IPS-15b (cell line): ENCODE measurements at regions not wholly inside any gene's neighbourhood (a gene's known extent, or its start where the extent isn't known, plus 50 kb on each side); places are given as distances from the start of the nearest gene placed in this dataset.

Source experiments
- H3K27me3 ChIP-seq: one replicate; pipeline ENCODE4 v1.6.1; 2013; ENCODE audit warnings: low read length; ENCODE audit not compliant: control insufficient read depth, insufficient read depth
- H3K36me3 ChIP-seq: one replicate; pipeline ENCODE4 v1.6.1; 2013; ENCODE audit warnings: low read length; ENCODE audit not compliant: control insufficient read depth, insufficient read depth
- H3K4me1 ChIP-seq: one replicate; pipeline ENCODE4 v1.6.1; 2013; ENCODE audit warnings: mild to moderate bottlenecking, low read length; ENCODE audit not compliant: control insufficient read depth, insufficient read depth
- H3K4me3 ChIP-seq: one replicate; pipeline ENCODE4 v1.5.1; 2013; ENCODE audit warnings: low read depth, low read length
- H3K9ac ChIP-seq: one replicate; pipeline ENCODE4 v1.6.1; 2013; ENCODE audit warnings: low read depth, mild to moderate bottlenecking, low read length
- H3K9me3 ChIP-seq: one replicate; pipeline ENCODE4 v1.6.1; 2013; ENCODE audit warnings: mild to moderate bottlenecking, low read length; ENCODE audit not compliant: control insufficient read depth, insufficient read depth

DNA sequence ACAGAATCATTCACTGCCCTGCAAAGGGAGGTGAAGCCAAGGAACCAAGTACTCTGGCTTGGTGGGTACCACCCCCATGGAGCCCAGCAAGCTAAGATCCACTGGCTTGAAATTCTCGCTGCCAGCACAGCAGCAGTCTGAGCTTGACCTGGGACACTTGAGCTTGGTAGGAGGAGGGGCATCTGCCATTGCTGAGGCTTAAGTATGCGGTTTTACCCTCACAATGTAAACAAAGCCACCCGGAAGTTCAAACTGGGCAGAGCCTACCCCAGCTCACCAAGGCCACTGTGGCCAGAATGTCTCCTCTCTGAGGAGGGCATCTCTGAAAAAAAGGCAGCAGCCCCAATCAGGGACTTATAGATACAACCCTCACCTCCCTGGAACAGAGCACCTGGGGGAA lies 1050.0 kb upstream of the GHITM start:
- no peak overlapping the region for H3K4me3 ChIP-seq
- no peaks in the 10 kb centered on the region for H3K27me3 ChIP-seq
- no peaks in the 10 kb centered on the region for H3K36me3 ChIP-seq
- H3K9me3 ChIP-seq, result no peaks in the 10 kb centered on the region
- H3K9ac ChIP-seq, result no peak overlapping the region
- no peaks in the 10 kb centered on the region for H3K4me1 ChIP-seq

DNA sequence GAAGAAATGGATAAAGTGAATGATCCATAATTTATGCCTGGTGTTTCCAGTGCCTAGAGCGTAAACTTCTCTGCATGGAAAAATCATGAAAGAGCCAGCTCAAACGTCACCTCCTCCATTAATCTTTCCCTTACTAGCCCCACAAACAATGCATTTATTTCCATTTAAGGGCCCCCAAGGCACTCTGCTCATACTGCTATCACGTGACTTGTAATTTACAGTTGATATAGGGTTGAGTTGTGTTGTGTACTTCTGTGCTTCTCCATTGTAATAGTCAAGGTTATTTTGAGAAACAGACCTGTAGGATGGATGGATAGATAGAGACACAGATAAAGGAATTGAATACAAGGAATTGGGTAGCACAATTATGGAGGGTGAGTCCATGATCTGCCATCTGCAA lies 1034.7 kb upstream of the GHITM start:
- Histone ChIP-seq H3K9ac (no peak overlapping the region), H3K36me3 (no peaks in the 10 kb centered on the region), H3K4me3 (no peak overlapping the region), H3K9me3 (no peaks in the 10 kb centered on the region), H3K27me3 (no peaks in the 10 kb centered on the region), H3K4me1 (no peaks in the 10 kb centered on the region)

DNA sequence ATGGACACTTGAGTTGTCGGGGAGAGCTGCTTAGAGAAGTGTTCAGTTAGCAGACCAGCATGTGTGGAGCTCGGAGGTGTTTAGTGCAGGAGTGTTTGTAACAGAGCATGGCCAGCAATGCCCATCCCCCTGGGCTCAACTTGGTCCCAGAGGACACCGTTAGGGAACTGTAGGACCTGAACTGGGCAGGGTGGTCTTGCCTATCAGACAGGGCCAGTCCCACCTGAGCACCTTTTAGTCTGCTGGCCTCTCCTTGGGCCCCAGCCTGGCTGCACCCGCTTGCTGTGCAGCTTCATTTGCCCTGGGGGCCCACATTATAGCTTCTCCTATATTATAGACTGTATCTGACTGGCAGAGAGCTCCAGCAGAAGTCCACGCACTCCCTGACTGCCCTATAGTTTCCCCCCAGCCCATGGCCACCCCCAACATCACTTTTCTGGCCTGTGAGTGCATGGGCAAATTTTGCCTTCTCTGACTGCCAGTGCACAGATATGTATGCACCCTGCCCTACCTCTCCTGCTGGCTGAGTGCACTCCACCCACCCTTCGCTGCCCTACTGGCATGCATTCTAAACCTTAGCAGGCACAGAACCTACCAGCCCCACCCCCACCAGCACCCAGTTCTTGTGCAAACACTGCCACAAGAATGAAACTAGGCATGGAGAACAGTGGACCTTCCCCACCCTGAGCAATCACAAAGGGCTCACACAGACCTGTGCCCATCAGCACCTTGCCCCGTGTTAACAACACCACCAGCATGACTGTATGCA lies 1030.6 kb upstream of the GHITM start:
- H3K9ac ChIP-seq, result no peak overlapping the region
- H3K4me3 ChIP-seq, result no peak overlapping the region
- no peaks in the 10 kb centered on the region for H3K4me1 ChIP-seq
- H3K36me3 ChIP-seq, result no peaks in the 10 kb centered on the region
- H3K27me3 ChIP-seq, result no peaks in the 10 kb centered on the region
- H3K9me3 ChIP-seq, result peaks cover 3% of the 10 kb centered on the region

DNA sequence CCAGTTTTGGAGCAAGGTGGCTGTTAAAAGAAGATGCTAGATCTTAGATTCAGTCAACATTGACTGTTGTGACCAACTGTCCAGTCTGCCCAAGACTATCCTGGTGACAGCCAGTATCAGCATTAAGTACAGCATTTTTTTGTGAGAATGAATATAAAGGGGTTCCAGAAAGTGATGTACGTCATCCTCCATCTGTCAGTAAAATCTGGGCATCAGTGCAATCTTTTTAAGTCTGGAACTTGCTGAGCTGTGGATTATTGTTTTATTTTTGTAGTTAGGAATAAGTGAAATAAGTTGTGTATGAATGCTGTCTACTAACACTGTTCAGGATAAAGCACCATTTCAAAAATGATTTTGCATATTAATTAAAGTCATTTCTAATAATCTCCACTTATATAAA lies 1020.0 kb upstream of the GHITM start:
- no peak overlapping the region for H3K9ac ChIP-seq
- H3K9me3 ChIP-seq, result no peaks in the 10 kb centered on the region
- no peaks in the 10 kb centered on the region for H3K4me1 ChIP-seq
- no peak overlapping the region for H3K4me3 ChIP-seq
- H3K27me3 ChIP-seq, result no peaks in the 10 kb centered on the region
- no peaks in the 10 kb centered on the region for H3K36me3 ChIP-seq

DNA sequence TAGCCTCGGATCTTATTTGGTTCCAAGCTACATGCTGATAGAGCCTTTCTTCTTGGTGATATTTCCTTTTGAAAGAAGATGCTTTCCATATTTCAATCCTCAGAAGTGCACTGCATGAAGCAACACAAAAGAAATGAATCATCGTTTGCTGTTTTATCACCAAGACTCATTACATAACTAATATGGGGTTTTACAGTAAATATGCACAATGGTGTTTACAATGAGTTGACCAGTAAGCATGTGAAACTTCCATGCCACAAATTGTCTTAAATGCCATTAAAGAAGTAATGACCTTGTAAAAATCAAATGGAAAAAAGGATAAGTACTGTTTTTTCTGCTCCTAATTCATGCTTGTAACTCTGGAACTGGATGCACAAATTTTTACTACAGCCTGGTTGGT lies 1017.0 kb upstream of the GHITM start:
- Histone ChIP-seq H3K9me3 (no peaks in the 10 kb centered on the region), H3K9ac (no peak overlapping the region), H3K27me3 (no peaks in the 10 kb centered on the region), H3K4me1 (no peaks in the 10 kb centered on the region), H3K36me3 (no peaks in the 10 kb centered on the region), H3K4me3 (no peak overlapping the region)

DNA sequence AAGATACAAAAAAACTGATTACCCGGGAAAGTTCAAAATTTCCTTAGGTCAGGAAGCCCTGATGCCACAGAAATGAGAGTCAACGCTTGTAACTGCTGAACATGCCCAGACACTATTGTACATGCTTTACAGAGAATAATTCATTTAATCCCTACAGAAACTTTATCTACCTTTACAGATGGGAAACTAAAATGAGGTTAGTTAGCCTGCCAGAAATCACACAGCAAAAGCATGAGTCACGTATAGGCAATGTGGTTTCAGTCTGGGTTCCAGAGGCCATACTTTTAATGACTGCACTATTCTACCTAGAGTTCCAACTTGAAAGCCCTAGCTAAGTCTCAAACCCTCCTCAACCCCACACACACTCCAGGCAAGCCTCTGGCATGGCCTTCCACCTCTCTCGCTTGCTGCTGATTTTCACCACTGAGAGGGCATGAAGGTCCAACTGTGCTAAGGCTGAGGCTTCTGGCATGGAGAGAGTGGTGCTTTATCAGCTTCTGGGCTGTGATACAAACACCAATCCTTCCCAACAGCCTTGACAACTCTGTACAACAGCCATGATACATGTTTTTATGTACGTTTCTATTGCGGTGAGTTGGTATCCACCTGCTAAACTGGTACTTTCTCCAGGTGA lies 1011.2 kb upstream of the GHITM start:
- no peaks in the 10 kb centered on the region for H3K4me1 ChIP-seq
- no peaks in the 10 kb centered on the region for H3K27me3 ChIP-seq
- no peaks in the 10 kb centered on the region for H3K9me3 ChIP-seq
- H3K4me3 ChIP-seq, result no peak overlapping the region
- H3K9ac ChIP-seq, result no peak overlapping the region
- no peaks in the 10 kb centered on the region for H3K36me3 ChIP-seq

DNA sequence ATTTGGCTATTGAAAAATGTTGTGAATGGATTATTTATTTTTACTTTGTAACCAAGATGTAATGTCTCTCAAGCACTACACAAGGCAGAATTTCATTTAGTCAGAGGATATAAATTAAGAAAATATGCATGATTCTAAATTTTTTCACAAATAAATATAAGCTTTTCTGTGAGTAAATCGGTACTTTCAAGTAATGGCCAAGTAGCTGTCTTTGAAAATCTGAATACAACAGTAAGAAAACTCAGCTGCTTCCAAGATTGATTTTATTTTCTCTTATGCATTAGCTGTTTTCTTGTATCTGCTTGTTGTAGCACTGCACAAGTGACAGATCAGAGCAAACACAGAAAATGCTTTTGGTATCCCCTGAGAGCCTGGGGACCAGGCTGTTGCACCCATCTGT lies 998.5 kb upstream of the GHITM start:
- Histone ChIP-seq H3K36me3 (no peaks in the 10 kb centered on the region), H3K4me1 (no peaks in the 10 kb centered on the region), H3K4me3 (no peak overlapping the region), H3K27me3 (no peaks in the 10 kb centered on the region), H3K9ac (no peak overlapping the region), H3K9me3 (no peaks in the 10 kb centered on the region)

DNA sequence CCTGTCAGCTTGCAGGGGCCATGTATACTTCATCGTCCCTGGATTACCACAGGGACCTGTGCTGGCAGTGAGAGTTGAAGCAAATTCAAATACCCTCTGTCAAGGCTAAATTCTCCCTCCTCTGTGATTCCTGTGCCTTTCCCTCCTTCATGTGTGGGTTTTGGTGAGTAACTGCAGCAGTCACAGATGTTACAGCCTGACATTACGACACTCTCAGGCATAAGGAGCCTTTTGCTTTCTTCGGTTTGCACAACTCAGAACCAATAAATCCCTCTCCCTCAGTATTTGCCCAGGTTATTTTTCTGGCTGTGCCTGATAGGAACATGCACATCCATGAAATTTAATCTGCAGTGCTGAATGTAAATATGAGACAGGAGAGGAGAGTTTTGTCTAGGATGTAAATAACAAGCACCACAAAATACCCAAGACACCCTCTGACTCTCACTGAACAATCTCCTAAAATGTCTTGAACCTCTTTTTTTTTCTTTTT lies 997.2 kb upstream of the GHITM start:
- Histone ChIP-seq H3K36me3 (no peaks in the 10 kb centered on the region), H3K4me1 (no peaks in the 10 kb centered on the region), H3K9ac (no peak overlapping the region), H3K4me3 (no peak overlapping the region), H3K27me3 (no peaks in the 10 kb centered on the region), H3K9me3 (no peaks in the 10 kb centered on the region)

DNA sequence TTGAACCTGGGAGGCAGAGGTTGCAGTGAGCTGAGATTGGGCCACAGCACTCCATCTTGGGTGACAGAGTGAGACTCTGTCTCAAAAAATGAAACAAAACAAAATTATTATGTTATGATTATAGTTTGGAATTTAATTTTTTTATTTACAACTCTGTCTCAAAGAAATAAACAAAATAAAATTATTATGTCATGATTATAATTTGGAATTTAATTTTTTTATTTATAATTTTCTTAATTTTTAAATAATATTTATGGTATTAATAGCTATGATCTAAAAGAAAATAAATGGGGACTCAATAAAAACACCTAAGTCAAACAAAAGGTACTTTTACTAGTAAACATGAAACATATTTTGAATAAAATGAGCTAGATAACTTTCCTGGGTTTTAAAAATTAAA lies 994.8 kb upstream of the GHITM start:
- H3K4me3 ChIP-seq, result no peak overlapping the region
- no peaks in the 10 kb centered on the region for H3K36me3 ChIP-seq
- no peak overlapping the region for H3K9ac ChIP-seq
- no peaks in the 10 kb centered on the region for H3K4me1 ChIP-seq
- no peaks in the 10 kb centered on the region for H3K27me3 ChIP-seq
- H3K9me3 ChIP-seq, result no peaks in the 10 kb centered on the region

DNA sequence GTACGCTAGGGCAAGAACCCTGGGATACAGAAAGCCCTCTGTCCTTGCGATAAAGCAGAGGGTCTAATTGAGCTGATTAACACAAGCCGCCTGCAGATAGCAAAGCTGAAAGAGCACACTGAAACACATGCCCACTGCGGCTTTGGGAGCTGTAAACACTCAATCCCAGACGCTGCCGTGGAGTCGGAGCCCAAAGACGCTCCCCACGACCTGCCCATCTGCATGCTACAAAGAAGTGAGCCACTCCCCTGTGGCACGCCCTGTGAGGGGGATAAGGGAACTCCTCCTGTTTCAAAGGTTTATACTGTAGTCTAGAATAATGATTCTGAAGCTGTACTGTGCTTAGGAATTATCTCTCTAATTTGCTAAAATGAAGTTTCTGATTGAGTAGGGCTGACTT lies 985.6 kb upstream of the GHITM start:
- Histone ChIP-seq H3K36me3 (no peaks in the 10 kb centered on the region), H3K27me3 (no peaks in the 10 kb centered on the region), H3K9ac (no peak overlapping the region), H3K4me3 (no peak overlapping the region), H3K4me1 (peaks cover 3% of the 10 kb centered on the region), H3K9me3 (no peaks in the 10 kb centered on the region)

DNA sequence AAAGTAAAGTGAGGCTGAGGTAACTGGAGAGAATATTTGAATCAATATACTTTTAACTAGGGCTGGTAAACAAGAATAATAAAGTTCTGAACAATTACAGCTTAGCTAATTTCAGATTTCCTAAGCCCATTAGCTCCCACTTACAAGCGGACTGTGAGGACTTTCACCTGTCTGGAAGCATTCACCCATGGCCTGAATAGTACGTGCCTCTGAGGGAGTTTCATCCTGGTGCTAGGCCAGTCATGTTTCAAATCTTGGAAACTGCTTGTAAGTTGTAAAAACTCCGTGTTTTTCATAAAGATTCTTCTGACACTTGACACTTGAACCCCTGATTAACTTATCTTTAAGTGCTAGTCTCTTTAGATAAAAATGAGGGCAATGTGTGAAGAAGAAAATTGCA lies 975.2 kb upstream of the GHITM start:
- no peaks in the 10 kb centered on the region for H3K36me3 ChIP-seq
- no peaks in the 10 kb centered on the region for H3K4me1 ChIP-seq
- H3K4me3 ChIP-seq, result no peak overlapping the region
- no peaks in the 10 kb centered on the region for H3K27me3 ChIP-seq
- no peak overlapping the region for H3K9ac ChIP-seq
- H3K9me3 ChIP-seq, result no peaks in the 10 kb centered on the region

DNA sequence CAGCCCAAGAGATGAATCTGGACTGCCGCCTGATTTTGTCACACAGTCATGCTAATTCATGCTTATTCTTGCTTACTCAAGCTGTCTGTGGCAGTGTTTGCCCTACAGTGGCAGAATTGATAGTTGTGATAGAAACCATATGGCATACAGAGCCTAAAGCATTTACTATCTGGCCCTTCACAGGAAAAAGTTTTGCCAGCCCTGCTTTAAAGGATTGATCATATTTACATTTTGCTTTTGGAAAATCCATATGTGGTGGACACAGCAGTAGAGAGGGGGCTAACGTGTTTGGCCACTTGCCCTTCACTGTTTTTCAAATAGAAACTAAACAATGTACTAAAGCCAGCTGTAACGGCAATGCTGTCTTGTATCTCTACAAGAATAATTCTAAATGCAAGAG lies 974.0 kb upstream of the GHITM start:
- Histone ChIP-seq H3K9ac (no peak overlapping the region), H3K27me3 (no peaks in the 10 kb centered on the region), H3K36me3 (no peaks in the 10 kb centered on the region), H3K4me1 (no peaks in the 10 kb centered on the region), H3K4me3 (no peak overlapping the region), H3K9me3 (no peaks in the 10 kb centered on the region)
